IMR-90 (cell line): ENCODE measurements at regions not wholly inside any gene's neighbourhood (a gene's known extent, or its start where the extent isn't known, plus 50 kb on each side); places are given as distances from the start of the nearest gene placed in this dataset.

Source experiments
- ATAC-seq: fragments of 200-7000 bp; cut with Tn5 transposase; 2 replicates; pipeline ENCODE4 v1.9.1; 2020; ENCODE audit warnings: low read depth, mild to moderate bottlenecking, moderate library complexity
- BruUV-seq: library from RNA; stranded (reverse); fragments of 400-500 nt; replicated peaks from 2 replicates; lab custom pipeline; 2021; lab: Mats Ljungman, UMichigan
- CTCF ChIA-PET: fragments of 300-600 bp; formaldehyde crosslinking; extraction: SDS; loops from one replicate; lab custom pipeline; 2021; ENCODE audit warnings: antibody characterized with exemption; lab: Yijun Ruan, JAX
- POLR2A ChIA-PET: fragments of 300-600 bp; sonication (Branson Sonifier 250); formaldehyde crosslinking; loops from one replicate; lab custom pipeline; 2022; ENCODE audit warnings: antibody characterized with exemption; ENCODE audit not compliant: unreplicated experiment; lab: Charles Lee
- DNase-seq: peaks from one replicate; pipeline ENCODE4 v3.0.0; 2013
- H2AFZ ChIP-seq: replicated peaks from 2 replicates; pipeline ENCODE3; 2013; ENCODE audit warnings: low read length, mild to moderate bottlenecking; ENCODE audit not compliant: poor library complexity
- H2AK5ac ChIP-seq: 2 replicates; pipeline ENCODE4 v1.6.1; 2013; ENCODE audit warnings: low read depth, low read length, inconsistent platforms
- H2AK9ac ChIP-seq: replicated peaks from 2 replicates; pipeline ENCODE3; 2013; ENCODE audit warnings: mild to moderate bottlenecking, low read depth, low read length, moderate library complexity; ENCODE audit not compliant: poor library complexity
- H2BK120ac ChIP-seq: 2 replicates; pipeline ENCODE4 v1.6.1; 2013; ENCODE audit warnings: low read depth, low read length, inconsistent platforms
- H2BK15ac ChIP-seq: 3 replicates; pipeline ENCODE4 v1.6.1; 2013; ENCODE audit warnings: low read depth, low read length, inconsistent platforms
- H2BK20ac ChIP-seq: 2 replicates; pipeline ENCODE4 v1.6.1; 2013; ENCODE audit warnings: low read depth, mild to moderate bottlenecking, inconsistent platforms, low read length, moderate library complexity
- H2BK5ac ChIP-seq: 2 replicates; pipeline ENCODE4 v1.6.1; 2013; ENCODE audit warnings: mild to moderate bottlenecking, low read depth, low read length, inconsistent platforms; ENCODE audit not compliant: poor library complexity, severe bottlenecking
- H3K14ac ChIP-seq: replicated peaks from 2 replicates; pipeline ENCODE4 v1.6.1; 2013; ENCODE audit warnings: low read depth, low read length, inconsistent platforms
- H3K18ac ChIP-seq: 2 replicates; pipeline ENCODE4 v1.6.1; 2013; ENCODE audit warnings: low read depth, low read length, control low read depth
- H3K23ac ChIP-seq: 2 replicates; pipeline ENCODE4 v1.6.1; 2013; ENCODE audit warnings: low read depth, low read length, inconsistent platforms
- H3K27ac ChIP-seq: 2 replicates; pipeline ENCODE4 v1.5.1; 2013; ENCODE audit warnings: mild to moderate bottlenecking, control low read depth, low read length; ENCODE audit not compliant: insufficient read depth
- H3K27me3 ChIP-seq: 2 replicates; pipeline ENCODE4 v1.6.1; 2013; ENCODE audit warnings: low read length; ENCODE audit not compliant: control insufficient read depth, insufficient read depth
- H3K36me3 ChIP-seq: 2 replicates; pipeline ENCODE4 v1.6.1; 2013; ENCODE audit warnings: low read length, mixed read lengths; ENCODE audit not compliant: control insufficient read depth, insufficient read depth
- H3K4ac ChIP-seq: 2 replicates; pipeline ENCODE4 v1.6.1; 2013; ENCODE audit warnings: low read depth, low read length, inconsistent platforms
- H3K4me1 ChIP-seq: 2 replicates; pipeline ENCODE4 v1.6.1; 2013; ENCODE audit warnings: low read length, mixed read lengths; ENCODE audit not compliant: control insufficient read depth, insufficient read depth
- H3K4me2 ChIP-seq: 2 replicates; pipeline ENCODE4 v1.6.1; 2013; ENCODE audit warnings: low read depth, mild to moderate bottlenecking, control low read depth, low read length, moderate library complexity
- H3K4me3 ChIP-seq: 2 replicates; pipeline ENCODE4 v1.5.1; 2013; ENCODE audit warnings: low read depth, mild to moderate bottlenecking, control low read depth, low read length, moderate library complexity; ENCODE audit not compliant: insufficient read depth
- H3K56ac ChIP-seq: 2 replicates; pipeline ENCODE4 v1.6.1; 2013; ENCODE audit warnings: low read length, inconsistent platforms; ENCODE audit not compliant: insufficient read depth; ENCODE audit errors: extremely low read depth
- H3K79me1 ChIP-seq, 2 experiments: 2 replicates each; pipeline ENCODE4 v1.6.1; 2013; ENCODE audit warnings: low read length in 2 of 2, inconsistent platforms in 1 of 2, low read depth in 1 of 2
- H3K9ac ChIP-seq: 2 replicates; pipeline ENCODE4 v1.6.1; 2013; ENCODE audit warnings: low read depth, low read length, control low read depth
- H3K9me1 ChIP-seq: 2 replicates; pipeline ENCODE4 v1.6.1; 2013; ENCODE audit warnings: low read length, inconsistent platforms; ENCODE audit not compliant: insufficient read depth
- H3K9me3 ChIP-seq: 2 replicates; pipeline ENCODE4 v1.6.1; 2013; ENCODE audit warnings: low read length; ENCODE audit not compliant: control insufficient read depth, insufficient read depth
- H4K20me1 ChIP-seq: 2 replicates; pipeline ENCODE4 v1.6.1; 2013; ENCODE audit warnings: low read length, inconsistent platforms; ENCODE audit not compliant: insufficient read depth
- H4K5ac ChIP-seq: 2 replicates; pipeline ENCODE4 v1.6.1; 2013; ENCODE audit warnings: mild to moderate bottlenecking, low read depth, low read length, control low read depth
- H4K8ac ChIP-seq, 2 experiments: 2 replicates each; pipeline ENCODE4 v1.6.1; 2013; ENCODE audit warnings: low read depth in 2 of 2, low read length in 2 of 2, control low read depth in 1 of 2, inconsistent platforms in 1 of 2
- H4K91ac ChIP-seq: 2 replicates; pipeline ENCODE4 v1.6.1; 2013; ENCODE audit warnings: low read depth, low read length, inconsistent platforms; ENCODE audit not compliant: insufficient read depth
- BHLHE40 ChIP-seq: fragments of 150-350 bp; IDR thresholded peaks from 2 replicates; pipeline ENCODE4 v1.6.1; 2016; ENCODE audit warnings: mild to moderate bottlenecking, low read depth, low read length
- CEBPB ChIP-seq: IDR thresholded peaks from 2 replicates; pipeline ENCODE4 v1.6.1; 2012; ENCODE audit warnings: low read depth, low read length, improper control_type of control experiment
- CHD1 ChIP-seq: IDR thresholded peaks from 2 replicates; pipeline ENCODE4 v1.6.1; 2012; ENCODE audit warnings: low read depth, low read length, improper control_type of control experiment
- CTCF ChIP-seq: conservative IDR thresholded peaks from 2 replicates; pipeline ENCODE4 v1.5.1; 2012; ENCODE audit warnings: mild to moderate bottlenecking, low read depth, low read length, improper control_type of control experiment
- FOS ChIP-seq: fragments of 150-350 bp; IDR thresholded peaks from 2 replicates; pipeline ENCODE4 v1.6.1; 2016; ENCODE audit warnings: low read depth, low read length
- MAFK ChIP-seq: IDR thresholded peaks from 2 replicates; pipeline ENCODE4 v1.6.1; 2012; ENCODE audit warnings: low read depth, low read length, improper control_type of control experiment
- MAZ ChIP-seq: IDR thresholded peaks from 2 replicates; pipeline ENCODE4 v1.6.1; 2012; ENCODE audit warnings: low read depth, mild to moderate bottlenecking, low read length, improper control_type of control experiment, moderate library complexity, borderline replicate concordance
- MXI1 ChIP-seq: IDR thresholded peaks from 2 replicates; pipeline ENCODE4 v1.6.1; 2012; ENCODE audit warnings: low read depth, mild to moderate bottlenecking, low read length, moderate library complexity, borderline replicate concordance
- NFE2L2 ChIP-seq: fragments of 150-350 bp; IDR thresholded peaks from 2 replicates; pipeline ENCODE4 v1.6.1; 2016; ENCODE audit warnings: low read depth, mild to moderate bottlenecking, low read length
- RCOR1 ChIP-seq: IDR thresholded peaks from 2 replicates; pipeline ENCODE4 v1.6.1; 2012; ENCODE audit warnings: mild to moderate bottlenecking, low read length, improper control_type of control experiment; ENCODE audit not compliant: insufficient replicate concordance
- RFX5 ChIP-seq: IDR thresholded peaks from 2 replicates; pipeline ENCODE4 v1.8.0; 2012; ENCODE audit warnings: low read depth, mild to moderate bottlenecking, low read length, moderate library complexity
- WGBS, 2 experiments: methylation state at CpG; one replicate each; pipeline versions ENCODE4 v1.1.5 to v1.1.7; 2013; ENCODE audit warnings: missing lambda C conversion rate in 2 of 2; ENCODE audit not compliant: insufficient read length in 1 of 2; ENCODE audit errors: extremely low coverage in 2 of 2; 5-methylcytosine and 5-hydroxymethylcytosine counted together
- dilution Hi-C: fragments of 300-500 bp; cut with HindIII; formaldehyde crosslinking; loops from one replicate; pipeline ENCODE4 v1.14.3; 2018; ENCODE audit warnings: low sequenced_read_pairs; ENCODE audit not compliant: unreplicated experiment
- in situ Hi-C: fragments of 300-500 bp; cut with MboI; formaldehyde crosslinking; loops from 3 replicates; pipeline ENCODE4 v1.14.3; 2019; ENCODE audit warnings: low sequenced_read_pairs, inconsistent platforms, mixed read lengths
- intact Hi-C: fragments of 100-400 bp; cut with micrococcal nuclease; formaldehyde crosslinking; loops from 2 replicates; pipeline ENCODE4 v1.10.0; 2022
- TF ChIP-seq, protein P1 (sequence below): fragments of 150-350 bp; IDR thresholded peaks from 2 replicates; pipeline ENCODE4 v1.6.1; 2016; ENCODE audit warnings: low read depth, mild to moderate bottlenecking, low read length, moderate library complexity, borderline replicate concordance

DNA sequence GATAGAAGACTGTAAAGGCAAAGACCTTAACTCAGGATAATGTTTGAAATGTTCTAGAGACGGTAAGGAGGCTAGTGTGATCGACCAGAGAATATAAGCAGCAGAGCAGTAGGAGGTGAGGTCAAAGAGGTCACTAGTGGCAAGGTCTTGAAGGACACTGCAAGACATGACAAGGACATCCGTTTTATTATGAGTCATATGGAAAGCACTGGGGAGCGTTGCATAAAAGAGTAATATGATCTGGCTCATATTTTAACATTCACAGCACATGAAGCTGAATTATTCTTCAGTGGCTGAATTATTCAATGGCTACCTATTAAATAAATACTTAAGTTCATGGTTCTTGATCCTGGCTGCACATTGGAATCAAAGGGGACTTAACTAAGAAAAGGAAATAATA, 123.7 kb downstream of the SOX9 start:
- TF ChIP-seq CTCF (no peak), FOS (no peak), RFX5 (no peak), MAZ (no peak), NFE2L2 (no peak), CEBPB (no peak; the same call in 1 of the 2 replicates), CHD1 (no peak), MAFK (no peak), RCOR1 (no peak), BHLHE40 (no peak), MXI1 (no peak)
- TF ChIP-seq, protein P1, sequence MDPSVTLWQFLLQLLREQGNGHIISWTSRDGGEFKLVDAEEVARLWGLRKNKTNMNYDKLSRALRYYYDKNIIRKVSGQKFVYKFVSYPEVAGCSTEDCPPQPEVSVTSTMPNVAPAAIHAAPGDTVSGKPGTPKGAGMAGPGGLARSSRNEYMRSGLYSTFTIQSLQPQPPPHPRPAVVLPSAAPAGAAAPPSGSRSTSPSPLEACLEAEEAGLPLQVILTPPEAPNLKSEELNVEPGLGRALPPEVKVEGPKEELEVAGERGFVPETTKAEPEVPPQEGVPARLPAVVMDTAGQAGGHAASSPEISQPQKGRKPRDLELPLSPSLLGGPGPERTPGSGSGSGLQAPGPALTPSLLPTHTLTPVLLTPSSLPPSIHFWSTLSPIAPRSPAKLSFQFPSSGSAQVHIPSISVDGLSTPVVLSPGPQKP = no peak
- ChIA-PET CTCF (no interaction called here), POLR2A (no interaction called here)
- dilution Hi-C loops = no loop called here
- Histone ChIP-seq H4K8ac (no peak overlapping the region), H3K27ac (no peak overlapping the region), H4K5ac (no peak overlapping the region), H3K14ac (no peak overlapping the region), H3K4me3 (no peak overlapping the region), H4K20me1 (no peaks in the 10 kb centered on the region), H2BK5ac (no peak overlapping the region), H3K79me1 (no peaks in the 10 kb centered on the region), H2BK20ac (no peak overlapping the region), H3K18ac (no peak overlapping the region), H3K4ac (no peak overlapping the region), H2BK120ac (no peak overlapping the region), H4K91ac (no peak overlapping the region), H3K9me1 (no peaks in the 10 kb centered on the region), H3K9ac (no peak overlapping the region), H3K56ac (no peak overlapping the region), H2AK5ac (no peak overlapping the region), H2AK9ac (no peak overlapping the region), H3K36me3 (no peaks in the 10 kb centered on the region), H3K4me2 (no peak overlapping the region), H2AFZ (no peak overlapping the region), H3K27me3 (no peaks in the 10 kb centered on the region; the same call in 1 of the 2 replicates), H2BK15ac (no peak overlapping the region), H3K23ac (no peak overlapping the region), H3K9me3 (peaks cover 2% of the 10 kb centered on the region; the same call in 1 of the 2 replicates), H3K4me1 (no peaks in the 10 kb centered on the region; the same call in 1 of the 2 replicates)
- 94% methylated on average over 2 of the region's 4 CpGs; no CpG with 5 or more reads in 1 of the 2 experiments for WGBS, 2 experiments
- intact Hi-C loops = no loop called here
- DNase-seq (peak; percentile 34), ATAC-seq (no peak)
- in situ Hi-C loops = no loop called here
- no TSS peak for BruUV-seq
